Chondrocyte (in vitro differentiated cells): ENCODE measurements at regions not wholly inside any gene's neighbourhood (a gene's known extent, or its start where the extent isn't known, plus 50 kb on each side); places are given as distances from the start of the nearest gene placed in this dataset.

Experiments
- DNase-seq: peaks from one replicate; pipeline ENCODE4 v3.0.0; 2021; ENCODE audit warnings: mixed read lengths, low spot score
- H3K27ac Mint-ChIP-seq: one replicate; pipeline ENCODE4 v1.8.0; 2021; ENCODE audit warnings: mild to moderate bottlenecking, moderate library complexity, mixed read lengths; ENCODE audit not compliant: unreplicated experiment
- H3K27me3 Mint-ChIP-seq: 2 replicates; pipeline ENCODE4 v1.8.0; 2021; ENCODE audit warnings: low read depth, mixed read lengths
- H3K36me3 Mint-ChIP-seq: 2 replicates; pipeline ENCODE4 v1.8.0; 2021; ENCODE audit warnings: low read depth, mixed read lengths
- H3K4me1 Mint-ChIP-seq: 2 replicates; pipeline ENCODE4 v1.8.0; 2021; ENCODE audit warnings: low read depth, mild to moderate bottlenecking, mixed read lengths
- H3K4me3 Mint-ChIP-seq: one replicate; pipeline ENCODE4 v1.8.0; 2021; ENCODE audit warnings: mild to moderate bottlenecking, moderate library complexity, mixed read lengths; ENCODE audit not compliant: unreplicated experiment
- H3K9me3 Mint-ChIP-seq: 2 replicates; pipeline ENCODE4 v1.8.0; 2021; ENCODE audit warnings: low read depth, mixed read lengths
- TF ChIP-seq, protein P1 (sequence below): fragments of 200-600 bp; sonication (generic); IDR thresholded peaks from 2 replicates; pipeline ENCODE4 v1.5.0; 2021; ENCODE audit warnings: antibody characterized with exemption, mild to moderate bottlenecking, moderate library complexity

DNA sequence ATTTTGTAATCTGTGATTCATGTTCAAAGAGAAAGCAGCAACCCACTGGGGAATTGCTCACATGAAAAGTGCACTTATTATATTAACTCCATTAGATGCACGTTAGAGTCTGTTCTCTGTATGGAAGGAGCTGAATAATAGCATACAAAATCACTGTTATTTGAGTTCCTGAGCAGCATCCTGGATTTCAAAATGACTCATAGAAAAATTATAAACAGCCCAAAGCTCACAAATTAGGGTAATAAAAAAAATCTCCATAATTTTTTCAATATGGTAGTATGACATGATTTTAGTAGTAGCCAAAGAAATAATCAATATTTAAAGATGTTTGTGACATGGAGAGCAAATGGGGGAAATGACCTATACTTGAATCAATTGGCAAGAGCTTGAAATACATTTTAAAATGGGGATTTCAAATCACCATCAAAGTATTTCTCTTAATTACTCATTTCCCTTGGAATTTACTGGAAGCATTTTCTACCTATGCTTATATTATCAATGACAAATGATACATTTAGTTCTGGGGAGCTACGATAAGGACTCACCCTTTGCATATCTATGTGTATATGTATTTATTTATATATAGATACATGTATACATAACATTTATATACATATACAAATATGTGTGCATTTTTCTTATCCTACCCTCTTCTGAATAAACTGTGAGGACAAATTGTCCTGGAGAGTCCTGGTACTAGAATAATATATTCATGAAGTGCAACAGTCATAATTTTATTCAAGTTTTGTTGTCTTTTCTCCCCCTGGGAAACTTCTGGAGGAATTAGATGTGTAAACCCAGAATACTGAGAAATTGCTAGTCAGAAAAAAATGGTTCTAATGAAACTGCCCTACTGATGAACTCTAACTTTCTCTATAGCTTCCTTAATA is 116.3 kb downstream of the RPL22L1 start:
- Mint-ChIP-seq H3K4me1 (peaks cover 46% of the 10 kb centered on the region), H3K27me3 (no peaks in the 10 kb centered on the region), H3K36me3 (no peaks in the 10 kb centered on the region), H3K27ac (peak overlapping the region; percentile 43), H3K9me3 (no peaks in the 10 kb centered on the region), H3K4me3 (no peak overlapping the region)
- no peak for DNase-seq
- TF ChIP-seq, protein P1, sequence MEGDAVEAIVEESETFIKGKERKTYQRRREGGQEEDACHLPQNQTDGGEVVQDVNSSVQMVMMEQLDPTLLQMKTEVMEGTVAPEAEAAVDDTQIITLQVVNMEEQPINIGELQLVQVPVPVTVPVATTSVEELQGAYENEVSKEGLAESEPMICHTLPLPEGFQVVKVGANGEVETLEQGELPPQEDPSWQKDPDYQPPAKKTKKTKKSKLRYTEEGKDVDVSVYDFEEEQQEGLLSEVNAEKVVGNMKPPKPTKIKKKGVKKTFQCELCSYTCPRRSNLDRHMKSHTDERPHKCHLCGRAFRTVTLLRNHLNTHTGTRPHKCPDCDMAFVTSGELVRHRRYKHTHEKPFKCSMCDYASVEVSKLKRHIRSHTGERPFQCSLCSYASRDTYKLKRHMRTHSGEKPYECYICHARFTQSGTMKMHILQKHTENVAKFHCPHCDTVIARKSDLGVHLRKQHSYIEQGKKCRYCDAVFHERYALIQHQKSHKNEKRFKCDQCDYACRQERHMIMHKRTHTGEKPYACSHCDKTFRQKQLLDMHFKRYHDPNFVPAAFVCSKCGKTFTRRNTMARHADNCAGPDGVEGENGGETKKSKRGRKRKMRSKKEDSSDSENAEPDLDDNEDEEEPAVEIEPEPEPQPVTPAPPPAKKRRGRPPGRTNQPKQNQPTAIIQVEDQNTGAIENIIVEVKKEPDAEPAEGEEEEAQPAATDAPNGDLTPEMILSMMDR, result no peak

DNA sequence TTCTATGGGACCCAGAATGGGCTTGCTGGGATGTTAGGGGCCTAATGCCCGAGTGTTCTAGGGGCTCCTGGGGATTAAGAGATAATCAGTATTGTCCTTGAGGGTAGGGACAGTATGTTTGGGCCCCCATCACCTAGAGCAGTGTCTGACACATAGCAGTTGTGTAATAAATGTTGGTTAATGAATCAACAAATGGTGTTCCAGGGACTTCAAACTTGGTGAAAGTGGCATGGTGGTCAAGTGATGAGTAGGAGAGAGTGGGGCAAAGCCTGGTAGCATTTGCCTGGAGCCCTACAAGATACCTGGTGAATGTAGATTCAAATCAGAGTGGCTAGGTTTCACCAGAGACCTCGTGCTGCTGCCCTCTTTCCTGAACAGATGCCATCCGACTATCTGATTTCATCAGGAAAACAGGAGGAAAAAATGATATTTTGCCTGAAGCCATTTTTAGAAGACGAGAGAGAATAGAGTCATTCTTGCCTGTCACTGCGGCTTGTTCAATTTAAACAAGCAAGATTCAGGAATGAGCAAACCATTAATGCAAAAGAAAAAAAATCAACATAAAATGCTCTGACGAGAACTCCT is 117.3 kb downstream of the RPL22L1 start:
- no peak overlapping the region for H3K4me3 Mint-ChIP-seq
- peak overlapping the region; percentile 87 for H3K27ac Mint-ChIP-seq
- no peaks in the 10 kb centered on the region for H3K36me3 Mint-ChIP-seq
- peaks cover 46% of the 10 kb centered on the region for H3K4me1 Mint-ChIP-seq
- H3K9me3 Mint-ChIP-seq, result no peaks in the 10 kb centered on the region
- H3K27me3 Mint-ChIP-seq, result no peaks in the 10 kb centered on the region
- DNase-seq, result no peak
- TF ChIP-seq, protein P1, result no peak

DNA sequence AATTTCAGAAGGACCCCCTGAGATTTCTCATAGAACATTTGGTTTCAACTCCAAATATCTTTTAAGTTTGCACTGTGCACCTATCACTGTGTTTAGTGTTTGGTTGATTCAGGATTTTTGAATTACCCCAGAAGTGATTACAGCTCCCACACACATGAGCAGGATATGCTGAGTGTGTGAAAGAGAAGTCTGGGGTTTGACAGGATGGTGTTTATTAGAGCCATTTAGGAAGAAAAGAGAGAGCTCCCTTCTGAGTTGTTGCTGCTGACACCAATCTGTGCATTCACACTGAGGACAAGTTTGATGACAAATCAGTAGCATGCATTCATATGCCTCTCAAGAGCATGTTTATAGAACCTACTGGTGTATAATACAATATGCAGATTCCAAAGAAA is 118.1 kb downstream of the RPL22L1 start:
- Mint-ChIP-seq H3K36me3 (no peaks in the 10 kb centered on the region), H3K27ac (peak overlapping the region; percentile 87), H3K27me3 (no peaks in the 10 kb centered on the region), H3K9me3 (no peaks in the 10 kb centered on the region), H3K4me1 (peaks cover 46% of the 10 kb centered on the region), H3K4me3 (no peak overlapping the region)
- TF ChIP-seq, protein P1, result no peak
- no peak for DNase-seq

DNA sequence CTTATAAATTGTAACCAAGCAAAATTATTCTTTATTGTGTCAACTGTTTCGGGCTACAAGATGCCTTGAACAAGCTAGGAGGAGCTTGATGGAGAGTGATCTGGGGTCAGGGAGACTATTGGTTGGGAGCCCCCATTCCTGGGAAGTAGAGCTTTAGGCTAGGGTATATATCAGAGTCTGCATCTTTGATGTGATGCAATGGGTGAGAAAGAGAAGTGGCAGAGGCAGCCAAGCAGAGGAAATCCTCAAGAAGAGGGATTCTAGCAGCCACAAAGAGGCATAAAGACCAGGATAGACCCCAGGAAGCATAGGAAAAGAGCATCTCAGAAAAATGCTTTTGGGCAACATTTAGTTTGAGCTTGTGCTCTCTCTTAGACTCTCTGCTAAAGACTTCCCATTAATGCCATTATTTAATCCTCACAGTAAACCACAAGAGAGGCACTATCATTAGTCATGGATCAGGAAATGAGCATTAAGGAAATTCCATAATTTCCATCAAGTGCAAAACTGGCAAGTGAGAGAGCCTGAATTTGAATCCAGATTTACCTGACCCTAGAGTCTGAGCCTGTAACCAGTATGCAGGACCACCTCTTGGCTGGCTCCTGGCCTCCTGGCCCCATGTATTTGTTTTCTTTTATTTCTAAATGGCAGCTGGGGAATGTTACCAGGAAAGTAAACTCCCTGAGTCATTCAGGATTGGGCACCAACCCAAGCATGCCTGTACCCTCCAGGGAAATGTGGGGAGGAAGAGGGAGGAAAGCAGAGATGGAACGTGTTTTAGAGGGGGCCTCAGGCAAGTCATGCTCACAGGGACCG is 118.7 kb downstream of the RPL22L1 start:
- Mint-ChIP-seq H3K4me1 (peaks cover 51% of the 10 kb centered on the region), H3K9me3 (no peaks in the 10 kb centered on the region), H3K27ac (peak overlapping the region; percentile 87), H3K36me3 (no peaks in the 10 kb centered on the region), H3K4me3 (no peak overlapping the region), H3K27me3 (no peaks in the 10 kb centered on the region)
- DNase-seq, result no peak
- TF ChIP-seq, protein P1, result no peak

DNA sequence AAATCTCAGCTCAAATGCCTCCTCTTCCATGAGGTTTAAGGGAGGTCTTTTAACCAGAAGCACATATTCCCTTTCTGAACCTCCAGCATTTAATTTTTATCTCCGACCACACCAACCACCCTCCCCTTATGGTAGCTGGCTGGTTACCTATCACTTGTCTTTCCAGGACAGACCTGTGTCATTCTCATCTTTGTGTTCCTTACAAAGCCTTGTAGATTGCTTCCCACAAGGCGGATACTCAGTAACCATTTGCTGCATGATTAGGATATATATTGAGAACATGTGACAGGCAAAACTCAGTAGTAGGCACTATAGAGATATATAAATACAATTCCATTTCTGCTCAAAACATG is 119.5 kb downstream of the RPL22L1 start:
- no peaks in the 10 kb centered on the region for H3K27me3 Mint-ChIP-seq
- TF ChIP-seq, protein P1, result no peak
- H3K36me3 Mint-ChIP-seq, result no peaks in the 10 kb centered on the region
- no peaks in the 10 kb centered on the region for H3K9me3 Mint-ChIP-seq
- H3K4me1 Mint-ChIP-seq, result peaks cover 60% of the 10 kb centered on the region
- H3K4me3 Mint-ChIP-seq, result no peak overlapping the region
- no peak for DNase-seq
- no peak overlapping the region for H3K27ac Mint-ChIP-seq
